Smooth muscle cell (in vitro differentiated cells): ENCODE measurements at regions not wholly inside any gene's neighbourhood (a gene's known extent, or its start where the extent isn't known, plus 50 kb on each side); places are given as distances from the start of the nearest gene placed in this dataset.

Experiments used
- DNase-seq: peaks from one replicate; lab custom pipeline; 2025; ENCODE audit not compliant: unreplicated experiment; lab: John Stamatoyannopoulos, UW
- H2AFZ ChIP-seq: fragments of 200-600 bp; sonication (generic); 2 replicates; pipeline ENCODE4 v1.6.0; 2016; ENCODE audit warnings: antibody characterized with exemption, low read depth, mild to moderate bottlenecking
- H3F3A ChIP-seq: fragments of 200-600 bp; sonication (generic); 2 replicates; pipeline ENCODE4 v1.6.0; 2017; ENCODE audit warnings: antibody characterized with exemption, low read depth
- H3K27ac ChIP-seq: fragments of 200-600 bp; sonication (generic); 2 replicates; pipeline ENCODE4 v1.5.1; 2016; ENCODE audit warnings: low read depth, mild to moderate bottlenecking
- H3K27me3 ChIP-seq: fragments of 200-600 bp; sonication (generic); 2 replicates; pipeline ENCODE4 v1.6.1; 2016; ENCODE audit warnings: low read depth, mild to moderate bottlenecking
- H3K36me3 ChIP-seq: fragments of 200-600 bp; sonication (generic); 2 replicates; pipeline ENCODE4 v1.5.1; 2016; ENCODE audit warnings: low read depth
- H3K4me1 ChIP-seq: fragments of 200-600 bp; sonication (generic); 2 replicates; pipeline ENCODE4 v1.5.1; 2016; ENCODE audit warnings: low read depth
- H3K4me2 ChIP-seq: fragments of 200-600 bp; sonication (generic); 2 replicates; pipeline ENCODE4 v1.6.0; 2016; ENCODE audit warnings: mild to moderate bottlenecking
- H3K4me3 ChIP-seq: fragments of 200-600 bp; sonication (generic); 2 replicates; pipeline ENCODE4 v1.5.1; 2016; ENCODE audit warnings: mild to moderate bottlenecking
- H3K79me2 ChIP-seq: fragments of 200-600 bp; sonication (generic); 2 replicates; pipeline ENCODE4 v1.6.0; 2016; ENCODE audit warnings: low read depth, mild to moderate bottlenecking
- H3K9ac ChIP-seq: fragments of 200-600 bp; sonication (generic); 2 replicates; pipeline ENCODE4 v1.6.0; 2016; ENCODE audit warnings: low read depth
- H3K9me3 ChIP-seq: fragments of 200-600 bp; sonication (generic); replicated peaks from 2 replicates; pipeline ENCODE4 v1.5.1; 2016; ENCODE audit warnings: low read depth
- H4K20me1 ChIP-seq: fragments of 200-600 bp; sonication (generic); 2 replicates; pipeline ENCODE4 v1.6.0; 2016; ENCODE audit warnings: low read depth
- WGBS: methylation state at CpG from one replicate; pipeline ENCODE4 v1.1.7; 2016; ENCODE audit warnings: low lambda C conversion rate; 5-methylcytosine and 5-hydroxymethylcytosine counted together
- TF ChIP-seq, protein P1 (sequence below): fragments of 200-600 bp; sonication (generic); IDR thresholded peaks from 2 replicates; pipeline ENCODE4 v1.5.1; 2017; ENCODE audit warnings: borderline replicate concordance, mild to moderate bottlenecking, antibody characterized with exemption; ENCODE audit not compliant: insufficient read depth, poor library complexity, severe bottlenecking

DNA sequence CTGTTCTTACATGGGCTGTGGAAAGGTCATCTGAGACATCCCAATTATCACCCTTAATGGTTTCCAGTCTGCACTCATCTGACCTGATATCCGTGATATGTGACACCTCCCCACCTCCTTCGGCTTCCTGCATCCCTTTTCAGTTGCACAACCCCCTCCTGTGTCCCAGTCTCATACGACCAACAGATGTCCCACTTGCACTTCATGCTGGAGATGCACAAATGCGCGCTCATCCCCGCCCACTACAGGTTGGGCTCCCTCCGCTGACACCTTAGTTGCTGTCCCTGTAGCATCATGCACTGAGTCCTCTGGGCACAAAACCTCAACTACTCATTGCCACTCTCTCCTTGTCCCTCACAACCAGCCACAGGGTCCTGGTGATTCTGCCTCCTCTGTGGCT is 94.4 kb downstream of the MIS18A start:
- H2AFZ ChIP-seq: no peak overlapping the region
- H3K4me2 ChIP-seq: no peak overlapping the region
- H3K27ac ChIP-seq: no peak overlapping the region
- H3K9me3 ChIP-seq: no peaks in the 10 kb centered on the region
- WGBS: 73% methylated on average over 7 of the region's 7 CpGs
- no peaks in the 10 kb centered on the region for H3K36me3 ChIP-seq
- H3K79me2 ChIP-seq: no peaks in the 10 kb centered on the region
- peaks cover 6% of the 10 kb centered on the region for H3K27me3 ChIP-seq
- no peak overlapping the region for H3K9ac ChIP-seq
- no peaks in the 10 kb centered on the region for H3F3A ChIP-seq
- H3K4me3 ChIP-seq: no peak overlapping the region
- no peak for DNase-seq
- H4K20me1 ChIP-seq: no peaks in the 10 kb centered on the region
- no peaks in the 10 kb centered on the region for H3K4me1 ChIP-seq
- TF ChIP-seq, protein P1, sequence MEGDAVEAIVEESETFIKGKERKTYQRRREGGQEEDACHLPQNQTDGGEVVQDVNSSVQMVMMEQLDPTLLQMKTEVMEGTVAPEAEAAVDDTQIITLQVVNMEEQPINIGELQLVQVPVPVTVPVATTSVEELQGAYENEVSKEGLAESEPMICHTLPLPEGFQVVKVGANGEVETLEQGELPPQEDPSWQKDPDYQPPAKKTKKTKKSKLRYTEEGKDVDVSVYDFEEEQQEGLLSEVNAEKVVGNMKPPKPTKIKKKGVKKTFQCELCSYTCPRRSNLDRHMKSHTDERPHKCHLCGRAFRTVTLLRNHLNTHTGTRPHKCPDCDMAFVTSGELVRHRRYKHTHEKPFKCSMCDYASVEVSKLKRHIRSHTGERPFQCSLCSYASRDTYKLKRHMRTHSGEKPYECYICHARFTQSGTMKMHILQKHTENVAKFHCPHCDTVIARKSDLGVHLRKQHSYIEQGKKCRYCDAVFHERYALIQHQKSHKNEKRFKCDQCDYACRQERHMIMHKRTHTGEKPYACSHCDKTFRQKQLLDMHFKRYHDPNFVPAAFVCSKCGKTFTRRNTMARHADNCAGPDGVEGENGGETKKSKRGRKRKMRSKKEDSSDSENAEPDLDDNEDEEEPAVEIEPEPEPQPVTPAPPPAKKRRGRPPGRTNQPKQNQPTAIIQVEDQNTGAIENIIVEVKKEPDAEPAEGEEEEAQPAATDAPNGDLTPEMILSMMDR: no peak

- 59% methylated on average over 5 of the region's 5 CpGs for WGBS
- Histone ChIP-seq H2AFZ (no peak overlapping the region), H3K9me3 (no peaks in the 10 kb centered on the region), H3K27me3 (peaks cover 6% of the 10 kb centered on the region), H3K4me3 (no peak overlapping the region), H3F3A (no peaks in the 10 kb centered on the region), H3K9ac (no peak overlapping the region), H3K79me2 (no peaks in the 10 kb centered on the region), H3K36me3 (no peaks in the 10 kb centered on the region), H3K4me2 (no peak overlapping the region), H3K27ac (no peak overlapping the region), H3K4me1 (no peaks in the 10 kb centered on the region), H4K20me1 (no peaks in the 10 kb centered on the region)
- no peak for DNase-seq
- TF ChIP-seq, protein P1: no peak
Measured at GRCh38 chr21:32184065-32184464, 94.8 kb downstream of the MIS18A start.

DNA sequence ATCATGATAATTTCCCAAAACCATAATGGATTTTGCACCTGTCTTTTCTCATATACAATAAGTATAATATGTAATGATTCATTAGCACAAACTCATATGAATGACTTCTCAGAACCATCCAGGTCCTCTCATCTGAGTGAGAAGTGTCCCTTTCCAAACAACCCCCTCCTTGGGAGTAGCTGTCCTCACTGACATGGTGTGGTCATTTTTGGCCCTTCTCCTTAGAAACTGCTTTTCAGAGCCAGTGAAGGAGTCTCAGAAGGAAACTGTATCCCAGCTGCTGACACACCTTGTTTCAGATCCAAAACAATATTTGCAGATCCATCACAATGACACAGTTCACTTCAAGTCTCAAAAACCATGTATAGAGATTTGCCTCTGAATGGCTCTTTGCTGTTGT is 95.5 kb downstream of the MIS18A start:
- Histone ChIP-seq H3F3A (no peaks in the 10 kb centered on the region), H3K9me3 (no peaks in the 10 kb centered on the region), H2AFZ (no peak overlapping the region), H3K4me3 (no peak overlapping the region), H3K27me3 (peaks cover 4% of the 10 kb centered on the region), H3K36me3 (no peaks in the 10 kb centered on the region), H3K9ac (no peak overlapping the region), H3K79me2 (no peaks in the 10 kb centered on the region), H4K20me1 (no peaks in the 10 kb centered on the region), H3K4me1 (no peaks in the 10 kb centered on the region), H3K4me2 (no peak overlapping the region), H3K27ac (no peak overlapping the region)
- no peak for DNase-seq
- TF ChIP-seq, protein P1: no peak

DNA sequence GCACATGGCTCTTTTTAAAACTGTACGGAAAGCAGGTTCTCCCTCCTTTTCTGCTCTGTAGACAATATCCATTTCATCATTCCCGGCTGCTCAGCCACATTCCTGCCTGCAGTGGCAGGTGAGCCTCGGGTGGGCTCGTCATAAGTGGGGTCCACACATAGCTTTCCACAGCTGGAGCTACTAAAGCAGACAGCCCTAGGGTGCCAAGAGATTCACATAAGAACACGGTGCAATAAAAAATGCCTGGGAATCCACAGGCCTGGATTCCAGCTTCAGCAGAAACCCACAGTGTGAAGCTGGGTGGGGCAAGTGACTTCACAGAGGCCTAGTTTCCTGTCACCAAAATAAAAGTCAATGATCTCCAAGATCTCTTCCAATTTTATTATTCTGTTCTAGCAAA is 96.4 kb downstream of the MIS18A start:
- H3K27me3 ChIP-seq: no peaks in the 10 kb centered on the region
- H4K20me1 ChIP-seq: no peaks in the 10 kb centered on the region
- H3F3A ChIP-seq: no peaks in the 10 kb centered on the region
- no peak overlapping the region for H2AFZ ChIP-seq
- no peak overlapping the region for H3K9ac ChIP-seq
- H3K79me2 ChIP-seq: no peaks in the 10 kb centered on the region
- H3K27ac ChIP-seq: no peak overlapping the region
- H3K4me2 ChIP-seq: no peak overlapping the region
- DNase-seq: no peak
- WGBS: 82% methylated on average over 5 of the region's 5 CpGs
- H3K9me3 ChIP-seq: no peaks in the 10 kb centered on the region
- TF ChIP-seq, protein P1: no peak
- no peaks in the 10 kb centered on the region for H3K36me3 ChIP-seq
- no peak overlapping the region for H3K4me3 ChIP-seq
- H3K4me1 ChIP-seq: no peaks in the 10 kb centered on the region
